Mucosa of descending colon (tissue), 3 donors: ENCODE measurements at regions not wholly inside any gene's neighbourhood (a gene's known extent, or its start where the extent isn't known, plus 50 kb on each side); places are given as distances from the start of the nearest gene placed in this dataset.

Source experiments
- ATAC-seq: fragments of 200-7000 bp; cut with Tn5 transposase; one replicate; pipeline ENCODE4 v1.9.1; 2020; ENCODE audit warnings: mild to moderate bottlenecking, moderate library complexity
- DNase-seq, 3 donors: peaks; one replicate each; pipeline ENCODE4 v3.0.0-alpha.2; 2020
- H3K36me3 ChIP-seq: fragments of 200-600 bp; one replicate; pipeline ENCODE4 v1.8.0; 2021; ENCODE audit warnings: low read depth, mild to moderate bottlenecking
- H3K4me1 ChIP-seq: fragments of 200-600 bp; one replicate; pipeline ENCODE4 v1.8.0; 2021; ENCODE audit warnings: low read depth, mild to moderate bottlenecking
- H3K4me3 ChIP-seq: fragments of 200-600 bp; one replicate; pipeline ENCODE4 v1.8.0; 2021; ENCODE audit warnings: mild to moderate bottlenecking
- H3K9me3 ChIP-seq: fragments of 200-600 bp; one replicate; pipeline ENCODE4 v1.8.0; 2021; ENCODE audit warnings: mild to moderate bottlenecking
- CTCF ChIP-seq: fragments of 200-600 bp; IDR thresholded peaks from one replicate; pipeline ENCODE4 v1.8.0; 2022; ENCODE audit warnings: antibody characterized with exemption, mild to moderate bottlenecking
- intact Hi-C, 2 donors: fragments of 100-400 bp; cut with DNase I in 1 of 2; cut with micrococcal nuclease in 1 of 2; formaldehyde crosslinking; loops; one replicate each; pipeline versions ENCODE4 v1.11.0 to v1.11.1; 2022; cut with DNase I, micrococcal nuclease
- donor health status: DM: no; HTN: no; CAD: no; lungs with moderate emphysema.
- donor health status: DM: no; HTN: no; CAD: no.
- donor health status: DM: no; HTN: yes; CAD: no.

DNA sequence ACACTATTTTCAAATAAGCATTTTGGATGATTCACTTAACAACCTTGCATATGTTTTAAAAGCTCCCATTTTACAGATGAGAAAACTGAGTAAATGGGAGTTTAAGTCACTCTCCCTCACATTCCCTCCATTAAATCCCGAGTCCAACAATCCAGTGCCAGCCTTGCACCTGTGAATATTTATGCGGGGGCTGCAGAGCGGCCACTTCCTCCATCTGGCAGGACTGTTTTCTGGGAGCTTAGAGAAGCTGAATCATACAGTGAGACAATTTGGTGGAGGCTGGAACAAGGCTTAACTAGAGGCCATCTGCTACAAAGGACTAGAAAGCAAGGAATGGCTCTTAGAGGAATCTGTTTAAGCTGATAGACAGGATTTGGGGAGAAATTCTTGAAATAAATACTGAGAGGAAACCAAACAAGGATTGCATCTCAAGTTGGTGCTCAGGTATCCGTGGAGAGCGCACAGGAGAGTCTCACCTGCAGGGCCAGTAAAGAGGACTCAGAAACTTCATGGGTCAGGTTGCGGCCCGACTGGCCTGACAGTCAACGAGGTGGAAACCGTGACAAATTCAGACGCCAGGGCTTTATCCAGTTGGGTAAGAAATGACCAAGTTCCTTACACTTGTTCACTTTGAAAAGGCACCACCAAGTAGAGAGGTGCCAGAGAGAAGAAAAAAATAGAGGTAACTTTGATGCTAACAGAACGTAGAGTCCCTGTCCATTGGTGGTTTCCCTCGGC is 478.5 kb downstream of the QKI start:
- ATAC-seq (no peak), DNase-seq (no peak)
- Histone ChIP-seq H3K4me1 (no peaks in the 10 kb centered on the region), H3K36me3 (no peaks in the 10 kb centered on the region), H3K9me3 (peaks cover 8% of the 10 kb centered on the region), H3K4me3 (no peak overlapping the region)
- intact Hi-C loops = no loop called here
- no peak for TF ChIP-seq CTCF

DNA sequence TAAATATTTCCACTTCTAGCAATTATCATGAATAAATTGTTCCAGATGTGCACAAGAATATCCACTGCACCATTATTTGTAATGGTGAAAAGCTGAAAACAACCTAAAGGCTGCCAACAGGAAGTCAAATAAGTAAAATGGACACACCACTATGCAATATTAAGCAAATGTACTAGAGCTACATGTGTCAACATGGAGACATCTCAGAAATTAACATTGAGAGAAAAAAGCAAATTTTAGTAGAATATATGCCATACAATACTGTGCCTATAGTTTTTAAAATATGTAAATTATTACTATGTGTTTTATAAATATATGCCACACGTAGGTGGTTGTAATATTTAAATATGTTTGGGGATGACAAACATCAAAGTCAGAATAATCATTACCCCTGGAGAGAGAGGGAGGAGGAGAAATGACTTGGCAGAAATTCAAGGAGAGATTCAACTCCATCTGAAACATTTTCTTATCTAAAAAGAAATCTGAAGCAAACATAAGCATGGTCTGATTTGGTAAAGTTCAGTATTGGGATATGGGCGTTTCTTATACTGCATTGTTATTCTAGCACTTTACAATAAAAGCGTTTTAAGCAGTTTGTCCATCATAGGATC is 475.5 kb downstream of the QKI start:
- ATAC-seq (no peak), DNase-seq (no peak)
- no peak for TF ChIP-seq CTCF
- Histone ChIP-seq H3K36me3 (no peaks in the 10 kb centered on the region), H3K4me1 (no peaks in the 10 kb centered on the region), H3K4me3 (no peak overlapping the region), H3K9me3 (peaks cover 8% of the 10 kb centered on the region)
- intact Hi-C loops = no loop called here

GRCh38 chr6:163888030-163888819 is 473.7 kb downstream of the QKI start:
- intact Hi-C loops = no loop called here
- no peaks in the 10 kb centered on the region for H3K36me3 ChIP-seq
- H3K9me3 ChIP-seq = peaks cover 8% of the 10 kb centered on the region
- H3K4me3 ChIP-seq = no peak overlapping the region
- H3K4me1 ChIP-seq = no peaks in the 10 kb centered on the region
- TF ChIP-seq CTCF = no peak
- DNase-seq (no peak), ATAC-seq (no peak)

DNA sequence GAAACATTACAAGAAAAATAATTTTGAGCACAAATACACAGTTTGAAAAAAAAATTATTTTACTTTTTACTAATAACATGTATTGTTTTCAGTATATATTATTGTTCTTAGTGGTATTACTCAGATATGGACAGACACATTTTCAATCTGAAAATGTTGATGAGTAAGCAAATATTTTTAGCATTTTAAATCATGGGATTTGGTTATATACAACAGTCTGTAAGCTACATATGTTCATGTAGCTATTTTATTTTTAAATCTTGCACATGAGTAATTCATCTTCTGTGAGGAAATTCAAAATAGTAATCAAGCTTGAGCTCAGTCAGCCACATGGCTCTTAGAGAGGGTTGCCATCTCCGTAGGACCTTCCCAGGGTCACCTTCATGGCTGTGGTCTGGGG is 471.9 kb downstream of the QKI start:
- ATAC-seq (no peak), DNase-seq (no peak)
- no peaks in the 10 kb centered on the region for H3K4me1 ChIP-seq
- TF ChIP-seq CTCF = no peak
- no peak overlapping the region for H3K4me3 ChIP-seq
- no peaks in the 10 kb centered on the region for H3K36me3 ChIP-seq
- intact Hi-C loops = no loop called here
- peaks cover 8% of the 10 kb centered on the region for H3K9me3 ChIP-seq

- H3K9me3 ChIP-seq = peaks cover 15% of the 10 kb centered on the region
- ATAC-seq = no peak
- no peaks in the 10 kb centered on the region for H3K4me1 ChIP-seq
- H3K36me3 ChIP-seq = no peaks in the 10 kb centered on the region
- TF ChIP-seq CTCF = no peak
- H3K4me3 ChIP-seq = no peak overlapping the region
- intact Hi-C loops = no loop called here
- DNase-seq = no peak
Measured at GRCh38 chr6:163883984-163884383, 469.5 kb downstream of the QKI start.
